Loucy (cell line): ENCODE measurements at regions not wholly inside any gene's neighbourhood (a gene's known extent, or its start where the extent isn't known, plus 50 kb on each side); places are given as distances from the start of the nearest gene placed in this dataset.

Source experiments
- CTCF ChIP-seq: fragments of 200-600 bp; sonication (generic); conservative IDR thresholded peaks from 2 replicates; pipeline ENCODE4 v1.5.1; 2014; ENCODE audit warnings: mild to moderate bottlenecking, antibody characterized with exemption, low read length
- EZH2phosphoT487 ChIP-seq: fragments of 200-600 bp; IDR thresholded peaks from 2 replicates; pipeline ENCODE4 v1.6.1; 2018; ENCODE audit warnings: antibody characterized with exemption, mild to moderate bottlenecking, moderate library complexity, borderline replicate concordance

GRCh38 chr12:113722747-113723146 lies 243.4 kb downstream of the RBM19 start:
- TF ChIP-seq EZH2phosphoT487 (no peak), CTCF (no peak)
